HFFc6 (cell line): ENCODE measurements at regions not wholly inside any gene's neighbourhood (a gene's known extent, or its start where the extent isn't known, plus 50 kb on each side); places are given as distances from the start of the nearest gene placed in this dataset.

Experiments used
- DNase-seq: peaks from one replicate; pipeline ENCODE4 v3.0.0-alpha.2; 2018
- H3K27ac Mint-ChIP-seq: 2 replicates; pipeline ENCODE4 v1.8.0; 2020; ENCODE audit warnings: mild to moderate bottlenecking, mixed read lengths
- H3K27me3 Mint-ChIP-seq: 2 replicates; pipeline ENCODE4 v1.8.0; 2021; ENCODE audit warnings: mild to moderate bottlenecking, moderate library complexity, mixed read lengths; ENCODE audit not compliant: insufficient read depth
- H3K36me3 Mint-ChIP-seq: 2 replicates; pipeline ENCODE4 v1.8.0; 2021; ENCODE audit warnings: low read depth, mixed read lengths
- H3K4me1 Mint-ChIP-seq: 2 replicates; pipeline ENCODE4 v1.8.0; 2020; ENCODE audit warnings: low read depth, mixed read lengths
- H3K4me3 Mint-ChIP-seq: 2 replicates; pipeline ENCODE4 v1.8.0; 2020; ENCODE audit warnings: mild to moderate bottlenecking, moderate library complexity, mixed read lengths
- H3K9me3 Mint-ChIP-seq: 2 replicates; pipeline ENCODE4 v1.8.0; 2020; ENCODE audit warnings: mild to moderate bottlenecking, mixed read lengths
- TF ChIP-seq, protein P1 (sequence below): fragments of 200-600 bp; sonication (generic); IDR thresholded peaks from 2 replicates; pipeline ENCODE4 v1.5.0; 2021; ENCODE audit warnings: antibody characterized with exemption, mild to moderate bottlenecking

DNA sequence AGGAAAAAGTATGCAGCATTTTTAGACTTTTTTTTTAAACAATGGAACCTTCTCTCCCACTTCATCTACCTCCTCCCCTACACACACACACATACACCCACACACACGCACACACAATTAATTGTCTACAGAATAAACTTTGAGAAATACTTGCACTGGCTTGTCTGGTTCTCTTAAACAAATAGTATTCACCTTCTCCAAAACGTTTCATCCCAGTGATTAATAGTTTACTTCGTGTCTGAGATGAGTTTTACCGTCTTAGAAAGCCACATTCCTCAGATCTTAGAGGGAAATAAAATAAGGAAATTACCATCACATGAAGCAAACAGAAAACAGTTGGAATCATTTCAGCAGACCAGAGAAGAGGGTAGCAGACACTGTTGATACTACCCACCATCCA, 570.6 kb upstream of the CLINT1 start:
- Mint-ChIP-seq H3K4me3 (no peak overlapping the region), H3K4me1 (no peaks in the 10 kb centered on the region), H3K27ac (no peak overlapping the region), H3K36me3 (no peaks in the 10 kb centered on the region), H3K9me3 (no peaks in the 10 kb centered on the region), H3K27me3 (peaks cover 12% of the 10 kb centered on the region)
- TF ChIP-seq, protein P1, sequence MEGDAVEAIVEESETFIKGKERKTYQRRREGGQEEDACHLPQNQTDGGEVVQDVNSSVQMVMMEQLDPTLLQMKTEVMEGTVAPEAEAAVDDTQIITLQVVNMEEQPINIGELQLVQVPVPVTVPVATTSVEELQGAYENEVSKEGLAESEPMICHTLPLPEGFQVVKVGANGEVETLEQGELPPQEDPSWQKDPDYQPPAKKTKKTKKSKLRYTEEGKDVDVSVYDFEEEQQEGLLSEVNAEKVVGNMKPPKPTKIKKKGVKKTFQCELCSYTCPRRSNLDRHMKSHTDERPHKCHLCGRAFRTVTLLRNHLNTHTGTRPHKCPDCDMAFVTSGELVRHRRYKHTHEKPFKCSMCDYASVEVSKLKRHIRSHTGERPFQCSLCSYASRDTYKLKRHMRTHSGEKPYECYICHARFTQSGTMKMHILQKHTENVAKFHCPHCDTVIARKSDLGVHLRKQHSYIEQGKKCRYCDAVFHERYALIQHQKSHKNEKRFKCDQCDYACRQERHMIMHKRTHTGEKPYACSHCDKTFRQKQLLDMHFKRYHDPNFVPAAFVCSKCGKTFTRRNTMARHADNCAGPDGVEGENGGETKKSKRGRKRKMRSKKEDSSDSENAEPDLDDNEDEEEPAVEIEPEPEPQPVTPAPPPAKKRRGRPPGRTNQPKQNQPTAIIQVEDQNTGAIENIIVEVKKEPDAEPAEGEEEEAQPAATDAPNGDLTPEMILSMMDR, result no peak
- DNase-seq, result no peak

- Mint-ChIP-seq H3K9me3 (no peaks in the 10 kb centered on the region), H3K4me3 (no peak overlapping the region), H3K36me3 (no peaks in the 10 kb centered on the region; the same call in 1 of the 2 replicates), H3K27me3 (peaks cover 10% of the 10 kb centered on the region), H3K27ac (no peak overlapping the region), H3K4me1 (no peaks in the 10 kb centered on the region)
- TF ChIP-seq, protein P1, result no peak
- DNase-seq, result no peak
Measured at GRCh38 chr5:158423623-158424200, 564.8 kb upstream of the CLINT1 start.

DNA sequence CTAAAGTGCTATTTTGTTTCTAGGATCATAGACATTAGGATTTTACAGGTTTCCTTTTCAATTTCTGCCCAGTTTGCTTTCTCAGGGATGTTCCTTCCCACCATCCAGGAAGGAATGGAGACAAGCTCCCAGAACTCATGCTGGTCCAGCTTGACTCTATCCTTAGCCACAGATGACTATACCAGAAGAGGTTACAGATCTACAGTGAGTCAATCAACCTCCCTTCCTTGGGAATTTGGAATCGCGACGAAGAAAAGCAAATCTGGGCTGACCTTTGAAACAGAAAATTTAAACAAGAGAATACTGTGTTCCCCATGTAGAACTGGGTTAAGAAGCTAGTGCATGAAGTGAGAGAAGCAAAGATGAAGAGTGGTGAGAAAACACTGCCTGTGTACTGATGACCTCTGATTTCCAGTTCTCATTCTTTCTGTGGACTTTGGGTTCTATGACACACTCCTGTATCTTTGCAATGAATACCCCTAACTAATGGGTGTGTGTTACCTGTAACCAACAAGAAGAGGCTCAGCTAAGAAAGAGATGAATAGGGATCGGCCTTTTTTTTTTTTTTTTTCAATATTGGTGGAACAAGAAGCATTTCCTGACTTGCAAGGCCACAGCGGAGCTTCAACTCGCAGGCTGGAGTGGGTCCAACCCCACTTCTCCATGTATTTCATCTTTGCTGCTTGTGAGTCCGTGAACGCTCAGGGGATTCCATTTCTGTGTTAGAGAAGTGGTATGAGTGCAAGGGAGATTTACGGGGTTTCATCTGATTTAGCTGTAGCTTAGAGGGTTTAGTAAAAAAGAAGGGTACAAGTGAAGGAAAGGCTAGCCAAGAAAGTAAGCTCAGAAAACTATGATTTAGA, 563.9 kb upstream of the CLINT1 start:
- H3K36me3 Mint-ChIP-seq, result no peaks in the 10 kb centered on the region; the same call in 1 of the 2 replicates
- H3K27ac Mint-ChIP-seq, result no peak overlapping the region
- H3K4me1 Mint-ChIP-seq, result no peaks in the 10 kb centered on the region
- no peaks in the 10 kb centered on the region for H3K9me3 Mint-ChIP-seq
- H3K4me3 Mint-ChIP-seq, result no peak overlapping the region
- no peak for DNase-seq
- peaks cover 7% of the 10 kb centered on the region for H3K27me3 Mint-ChIP-seq
- TF ChIP-seq, protein P1, result no peak

- H3K4me1 Mint-ChIP-seq, result no peaks in the 10 kb centered on the region
- no peak overlapping the region for H3K4me3 Mint-ChIP-seq
Measured at GRCh38 chr5:158421319-158421718, 562.4 kb upstream of the CLINT1 start.

GRCh38 chr5:158419186-158419585, 560.2 kb upstream of the CLINT1 start:
- DNase-seq, result no peak
- Mint-ChIP-seq H3K36me3 (no peaks in the 10 kb centered on the region; the same call in 1 of the 2 replicates), H3K4me1 (peaks cover 16% of the 10 kb centered on the region), H3K27ac (no peak overlapping the region), H3K9me3 (no peaks in the 10 kb centered on the region), H3K4me3 (no peak overlapping the region), H3K27me3 (peaks cover 7% of the 10 kb centered on the region)
- TF ChIP-seq, protein P1, result no peak

More at GRCh38 chr5:158421319-158421718, 562.4 kb upstream of the CLINT1 start:
- Mint-ChIP-seq H3K9me3 (no peaks in the 10 kb centered on the region), H3K36me3 (no peaks in the 10 kb centered on the region; the same call in 1 of the 2 replicates), H3K27ac (no peak overlapping the region), H3K27me3 (peaks cover 6% of the 10 kb centered on the region)
- TF ChIP-seq, protein P1, result no peak
- no peak for DNase-seq
